GM21825 (cell line): ENCODE measurements at regions not wholly inside any gene's neighbourhood (a gene's known extent, or its start where the extent isn't known, plus 50 kb on each side); places are given as distances from the start of the nearest gene placed in this dataset.

Source experiments
- ATAC-seq: cut with Tn5 transposase; IDR thresholded peaks from one replicate; pipeline ENCODE4 v1.9.1; 2021; ENCODE audit warnings: mild to moderate bottlenecking, moderate library complexity; ENCODE audit not compliant: unreplicated experiment

DNA sequence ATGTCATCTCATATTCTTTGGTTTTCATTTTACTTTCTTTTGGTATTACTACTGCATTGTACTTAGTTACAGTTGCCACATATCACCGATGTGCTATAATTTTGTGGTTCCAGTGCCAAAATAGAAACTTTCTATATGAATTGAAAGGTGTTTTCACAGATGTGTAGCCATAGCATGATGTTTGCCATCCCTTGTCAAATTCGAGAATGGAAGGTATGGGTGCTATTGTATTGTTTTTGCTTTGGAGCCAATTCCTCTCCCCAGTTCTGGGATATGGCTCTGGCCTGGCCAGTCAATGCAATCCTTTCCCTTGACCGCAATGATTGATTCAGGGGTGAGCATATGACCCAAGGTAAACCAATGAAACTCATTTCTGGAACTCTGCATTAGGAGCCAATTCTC, 86.2 kb upstream of the RPS6KA3 start:
- no peak for ATAC-seq

DNA sequence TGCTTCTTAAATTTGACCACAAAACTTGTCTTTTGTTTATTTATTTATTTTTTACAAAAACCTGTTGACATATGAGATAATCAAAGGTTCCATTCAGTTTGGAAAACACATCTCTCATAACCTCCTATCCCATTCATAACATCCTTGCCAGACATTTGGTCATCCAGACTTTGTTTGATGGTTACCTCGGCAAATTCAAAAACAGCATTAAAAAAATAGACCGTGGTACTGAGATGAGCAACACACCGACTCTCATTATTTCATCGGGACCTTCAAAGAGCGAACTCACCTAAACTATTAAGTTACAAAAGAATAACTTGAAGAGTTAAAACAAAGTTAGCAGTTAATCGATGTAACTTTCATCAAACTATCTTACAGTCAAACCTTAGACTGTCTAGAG, 85.8 kb upstream of the RPS6KA3 start:
- ATAC-seq: no peak

DNA sequence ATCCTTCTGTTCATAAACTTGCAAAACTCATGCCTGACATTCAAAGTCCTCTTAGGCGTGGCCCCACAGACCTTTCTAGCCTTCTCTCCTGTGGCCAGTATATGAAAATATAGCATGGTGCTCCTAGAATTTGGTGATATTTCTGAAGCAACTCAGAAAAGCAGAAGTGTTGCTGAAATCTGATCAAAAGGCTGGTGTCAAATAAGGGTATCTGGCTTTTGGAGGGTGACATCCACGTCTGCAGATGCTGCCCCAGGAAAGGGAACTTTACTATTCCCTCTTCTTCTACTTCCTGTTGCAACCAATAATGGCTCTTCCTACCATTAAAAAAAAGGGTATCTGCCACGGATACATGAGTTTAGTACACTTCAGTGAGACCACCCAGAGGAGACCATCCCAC, 83.9 kb upstream of the RPS6KA3 start:
- no peak for ATAC-seq

DNA sequence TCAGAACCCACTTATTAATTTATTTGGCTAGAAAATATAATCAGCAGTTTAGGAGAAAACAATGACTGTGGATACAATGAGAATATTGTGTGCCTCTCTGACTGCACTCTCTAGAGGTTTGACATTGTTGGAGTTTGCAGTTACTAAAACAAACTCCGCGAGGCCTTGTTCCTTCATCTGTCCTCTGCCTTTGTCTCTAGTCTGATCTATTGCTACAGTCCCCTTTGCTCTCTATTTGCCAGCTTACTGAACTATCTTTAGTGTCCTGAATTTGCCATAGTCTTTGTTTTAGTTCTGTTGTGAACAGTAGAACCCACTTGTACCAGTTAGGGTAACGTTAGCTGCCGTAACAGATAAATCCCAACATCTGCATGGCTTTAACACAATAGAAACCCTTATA, 81.4 kb upstream of the RPS6KA3 start:
- ATAC-seq: no peak

DNA sequence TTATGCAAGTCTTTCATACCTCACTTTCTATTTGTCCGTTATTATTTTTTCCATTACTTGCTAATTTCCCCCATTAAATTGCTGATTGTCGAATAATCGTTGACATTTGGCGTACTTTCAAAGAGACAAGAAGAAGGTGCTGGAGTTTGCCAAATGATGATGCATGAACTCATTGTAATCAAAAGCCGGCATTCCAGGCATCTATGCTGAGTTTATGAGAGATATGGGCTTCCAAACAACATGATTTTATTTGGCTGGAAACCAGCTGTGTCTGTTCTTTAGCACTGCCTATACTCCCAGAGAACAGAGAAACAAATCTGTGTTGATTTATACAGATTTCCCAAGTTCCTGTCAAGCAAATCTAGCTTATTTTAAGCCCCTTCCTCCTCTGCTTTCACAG, 80.8 kb upstream of the RPS6KA3 start:
- no peak for ATAC-seq

DNA sequence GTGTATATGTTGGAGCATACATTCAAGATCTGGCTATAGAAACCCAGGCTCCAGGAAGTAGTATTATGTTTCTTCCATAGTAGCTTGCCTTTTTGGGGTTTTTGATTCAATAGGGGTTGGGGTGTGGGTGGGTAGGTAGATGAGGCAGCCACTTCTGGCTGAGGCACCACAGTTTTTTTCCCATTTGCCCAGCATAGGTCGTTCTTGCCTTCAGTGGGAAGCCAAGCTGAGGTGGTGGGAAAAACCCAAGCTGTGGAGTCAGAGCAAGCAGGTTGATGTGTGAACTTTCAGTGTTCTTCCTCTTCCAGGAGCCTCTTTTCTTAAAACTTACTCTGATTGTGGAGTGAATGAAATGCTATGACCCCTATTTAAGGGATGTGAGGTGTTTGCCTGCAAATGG, 67.0 kb upstream of the RPS6KA3 start:
- no peak for ATAC-seq

DNA sequence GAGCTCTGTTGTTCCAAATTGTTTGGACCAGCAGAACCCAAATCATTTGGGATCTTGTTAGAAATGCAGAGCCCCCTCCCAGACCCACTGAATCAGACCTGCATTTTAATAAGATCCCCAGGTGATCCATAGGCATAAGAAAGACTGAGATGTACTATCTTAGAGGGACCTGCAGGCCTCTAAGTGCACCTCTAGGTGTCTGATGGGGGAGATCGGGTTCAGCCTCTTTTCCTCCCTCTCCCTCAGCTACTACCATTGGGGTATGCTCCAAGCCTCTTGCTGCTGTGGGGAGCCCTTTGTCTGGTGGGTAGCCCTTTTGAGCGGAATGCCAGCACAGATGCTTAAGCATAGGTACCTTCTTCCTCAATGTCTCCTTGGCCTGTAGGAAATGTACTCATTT, 63.8 kb upstream of the RPS6KA3 start:
- ATAC-seq: no peak

DNA sequence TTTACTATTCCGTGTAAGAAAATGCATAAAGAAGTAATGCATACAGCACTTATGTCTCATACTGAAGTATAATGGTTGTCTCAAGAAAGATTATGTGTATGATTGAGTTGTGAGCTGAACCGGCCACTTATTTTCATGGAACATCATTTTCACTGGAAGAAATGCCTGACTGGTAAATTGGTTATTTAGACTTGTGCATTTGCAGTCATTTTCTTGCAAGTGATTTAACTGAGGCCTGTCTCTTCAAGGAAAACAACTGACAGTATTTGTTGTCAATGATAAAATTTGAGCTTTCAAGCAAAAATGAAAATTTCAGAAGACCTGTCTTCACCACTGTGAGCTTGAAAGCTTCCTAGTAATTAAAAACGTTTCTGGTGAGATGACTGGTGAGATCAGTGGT, 62.7 kb upstream of the RPS6KA3 start:
- no peak for ATAC-seq

DNA sequence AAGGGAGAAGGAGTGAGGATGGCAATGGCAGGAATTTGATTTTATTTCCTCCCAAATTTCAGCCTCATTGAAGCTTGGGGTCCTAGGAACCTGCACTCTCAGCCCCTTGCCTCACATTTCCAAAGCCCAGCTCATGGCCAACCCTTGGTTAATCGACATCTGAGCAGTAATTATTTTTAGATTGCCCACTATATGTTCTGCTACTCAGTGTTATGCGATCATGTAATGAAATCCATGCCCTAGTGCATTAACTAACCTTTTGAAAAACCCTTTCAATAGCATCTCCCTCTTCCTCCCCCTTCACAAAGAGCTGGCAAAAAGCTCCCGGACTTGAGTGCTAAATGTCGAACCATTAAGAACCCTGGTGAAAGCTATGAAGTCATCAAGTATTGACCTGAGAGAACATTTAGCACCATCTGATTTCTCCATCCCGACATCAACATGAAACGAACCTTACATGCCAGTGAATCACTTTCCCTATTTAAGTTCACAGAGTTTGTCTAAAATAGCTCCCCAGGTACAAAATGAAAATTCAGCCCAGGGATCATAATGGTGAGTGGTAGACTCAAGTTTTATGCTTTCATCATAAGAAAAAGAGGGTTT, 59.2 kb upstream of the RPS6KA3 start:
- ATAC-seq: no peak

DNA sequence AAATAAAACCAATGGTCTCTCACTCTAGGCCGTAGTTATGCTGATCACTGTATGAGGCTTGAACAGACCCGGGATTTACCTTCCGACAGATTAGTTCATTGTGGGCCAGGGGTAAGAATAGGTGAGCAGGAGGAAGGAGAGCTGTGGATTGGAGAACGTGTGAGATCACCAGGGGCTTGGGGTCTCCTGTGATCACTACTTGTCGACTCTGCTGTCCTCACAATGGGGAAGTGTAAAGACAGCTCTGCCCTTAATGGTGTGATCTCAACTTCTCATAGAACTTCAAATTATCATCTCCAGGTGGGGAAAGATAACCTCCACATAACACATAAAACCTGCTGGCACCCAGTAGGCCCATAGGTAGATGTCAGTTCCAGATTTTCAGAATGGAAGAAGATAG, 56.2 kb upstream of the RPS6KA3 start:
- ATAC-seq: no peak

DNA sequence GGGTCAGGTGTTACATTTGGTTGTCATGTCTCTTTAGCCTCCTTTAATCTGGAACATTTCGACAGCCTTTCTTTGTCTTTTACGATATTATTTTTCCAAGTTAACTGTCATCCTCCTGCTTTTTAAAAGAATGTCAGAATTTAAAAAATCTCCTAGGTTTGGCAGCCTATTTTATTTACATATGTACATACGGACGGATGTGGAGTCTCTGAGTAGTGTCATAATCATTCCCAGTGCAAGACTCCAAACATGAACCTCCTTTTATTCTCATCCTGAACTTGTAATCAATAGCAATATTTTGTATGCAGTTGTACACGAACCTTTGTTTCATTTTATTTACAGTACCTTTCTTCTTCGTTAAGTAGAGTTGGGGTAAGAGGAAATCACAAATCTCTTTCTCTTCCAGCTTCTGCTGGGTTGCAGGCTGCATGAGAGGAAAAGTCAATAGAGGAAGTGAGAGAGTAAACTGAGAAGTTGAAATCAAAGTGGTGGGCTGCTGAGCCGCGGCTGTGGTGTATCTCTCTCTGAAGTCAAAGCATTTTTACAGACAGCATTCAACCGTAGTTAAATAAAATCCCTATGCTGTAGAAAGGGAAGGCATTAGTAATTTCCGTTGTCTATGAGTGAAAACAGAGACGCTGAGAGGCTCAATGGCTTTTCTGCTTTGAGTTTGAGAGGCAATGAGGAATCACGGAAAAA, 53.9 kb upstream of the RPS6KA3 start:
- peak; percentile 98 for ATAC-seq

DNA sequence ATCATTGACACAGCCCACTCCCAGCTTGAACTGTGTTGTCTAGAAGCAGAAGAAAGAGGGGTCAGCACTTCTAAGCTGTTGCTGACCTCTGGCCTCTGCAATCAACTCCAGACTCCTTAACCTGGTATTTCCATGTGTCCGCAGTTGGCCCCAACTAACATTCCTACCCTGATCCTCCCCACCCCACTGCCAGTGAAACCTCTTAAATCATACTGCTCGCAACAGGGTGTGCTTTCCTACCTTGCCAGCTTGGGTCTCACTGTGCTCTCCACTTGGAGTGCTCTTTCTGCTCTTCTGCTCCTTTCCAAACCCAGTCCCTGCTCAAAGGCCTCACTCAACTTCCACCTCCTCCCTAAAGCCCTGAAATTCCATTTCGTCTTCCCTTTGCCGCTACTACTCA, 52.3 kb upstream of the RPS6KA3 start:
- no peak for ATAC-seq

DNA sequence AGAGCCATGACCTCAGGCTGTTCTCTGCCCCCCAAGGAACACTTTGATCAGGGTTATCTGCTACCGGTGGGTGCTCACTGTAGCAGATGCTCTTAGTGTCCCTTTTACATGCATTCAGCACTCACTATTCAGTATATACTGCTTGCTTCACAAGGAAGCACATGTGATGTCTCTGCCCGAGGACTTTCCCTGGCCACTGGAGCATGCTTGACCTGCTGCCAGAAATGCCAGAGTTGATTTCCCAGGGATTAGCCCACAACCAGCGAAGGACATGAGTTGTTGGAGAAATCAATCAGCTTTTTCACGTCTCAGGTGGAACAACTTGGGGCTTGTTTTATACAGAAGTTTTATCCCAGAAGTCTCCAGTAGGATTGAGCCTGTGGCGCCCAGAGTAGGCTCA, 51.2 kb upstream of the RPS6KA3 start:
- ATAC-seq: no peak
